ENCODE measurements at regions not wholly inside any gene's neighbourhood (a gene's known extent, or its start where the extent isn't known, plus 50 kb on each side); places are given as distances from the start of the nearest gene placed in this dataset.

GRCh38 chr13:53878861-53879260 is 850.2 kb downstream of the OLFM4 start:
- TF ChIP-seq, protein P1, sequence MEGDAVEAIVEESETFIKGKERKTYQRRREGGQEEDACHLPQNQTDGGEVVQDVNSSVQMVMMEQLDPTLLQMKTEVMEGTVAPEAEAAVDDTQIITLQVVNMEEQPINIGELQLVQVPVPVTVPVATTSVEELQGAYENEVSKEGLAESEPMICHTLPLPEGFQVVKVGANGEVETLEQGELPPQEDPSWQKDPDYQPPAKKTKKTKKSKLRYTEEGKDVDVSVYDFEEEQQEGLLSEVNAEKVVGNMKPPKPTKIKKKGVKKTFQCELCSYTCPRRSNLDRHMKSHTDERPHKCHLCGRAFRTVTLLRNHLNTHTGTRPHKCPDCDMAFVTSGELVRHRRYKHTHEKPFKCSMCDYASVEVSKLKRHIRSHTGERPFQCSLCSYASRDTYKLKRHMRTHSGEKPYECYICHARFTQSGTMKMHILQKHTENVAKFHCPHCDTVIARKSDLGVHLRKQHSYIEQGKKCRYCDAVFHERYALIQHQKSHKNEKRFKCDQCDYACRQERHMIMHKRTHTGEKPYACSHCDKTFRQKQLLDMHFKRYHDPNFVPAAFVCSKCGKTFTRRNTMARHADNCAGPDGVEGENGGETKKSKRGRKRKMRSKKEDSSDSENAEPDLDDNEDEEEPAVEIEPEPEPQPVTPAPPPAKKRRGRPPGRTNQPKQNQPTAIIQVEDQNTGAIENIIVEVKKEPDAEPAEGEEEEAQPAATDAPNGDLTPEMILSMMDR (IDR thresholded peaks at IDR 0.05; ENCODE audit: borderline replicate concordance, extremely low read depth, low read length, poor library complexity, severe bottlenecking): no peak
- TF ChIP-seq EZH2 (IDR thresholded peaks at IDR 0.05; ENCODE audit: borderline replicate concordance, low read depth, low read length, severe bottlenecking): no peak
